H1 (cell line): ENCODE measurements at regions not wholly inside any gene's neighbourhood (a gene's known extent, or its start where the extent isn't known, plus 50 kb on each side); places are given as distances from the start of the nearest gene placed in this dataset.

ENCODE experiments used
- CHD2 ChIP-seq: IDR thresholded peaks from 2 replicates; pipeline ENCODE4 v1.6.1; 2012; ENCODE audit warnings: low read length, improper control_type of control experiment
- HDAC6 ChIP-seq: IDR thresholded peaks from one replicate; pipeline ENCODE4 v1.7.1; 2012; ENCODE audit warnings: low read depth, mild to moderate bottlenecking, inconsistent platforms, low read length, moderate library complexity
- JUND ChIP-seq: IDR thresholded peaks from 2 replicates; pipeline ENCODE4 v1.6.1; 2011; ENCODE audit warnings: mild to moderate bottlenecking, improper control_type of control experiment, low read length
- POLR2AphosphoS5 ChIP-seq: IDR thresholded peaks from 2 replicates; pipeline ENCODE4 v1.6.1; 2011; ENCODE audit warnings: low read depth, low read length
- SIN3A ChIP-seq, 2 experiments: IDR thresholded peaks in 1 of 2; conservative IDR thresholded peaks in 1 of 2; 2 replicates each; pipeline ENCODE4 v1.6.1; 2011 to 2012; ENCODE audit warnings: low read length in 2 of 2, improper control_type of control experiment in 1 of 2, low read depth in 1 of 2, mild to moderate bottlenecking in 1 of 2
- TF ChIP-seq, protein P1 (sequence below): IDR thresholded peaks from 2 replicates; pipeline ENCODE4 v1.6.1; 2011; ENCODE audit warnings: low read depth, mild to moderate bottlenecking, low read length; ENCODE audit not compliant: insufficient read depth
- TF ChIP-seq, protein P2 (sequence below): IDR thresholded peaks from 2 replicates; pipeline ENCODE4 v1.6.1; 2012; ENCODE audit warnings: inconsistent platforms
- TF ChIP-seq, protein P3 (sequence below), 3 experiments: IDR thresholded peaks; 1 replicate in 2 of 3; 2 replicates in 1 of 3; pipeline versions ENCODE4 v1.5.1 to v1.6.1; 2011; ENCODE audit warnings: low read length in 3 of 3, mild to moderate bottlenecking in 3 of 3, inconsistent platforms in 2 of 3, low read depth in 1 of 3, moderate library complexity in 1 of 3; ENCODE audit not compliant: insufficient read depth in 1 of 3; ENCODE audit errors: control extremely low read depth in 1 of 3

DNA sequence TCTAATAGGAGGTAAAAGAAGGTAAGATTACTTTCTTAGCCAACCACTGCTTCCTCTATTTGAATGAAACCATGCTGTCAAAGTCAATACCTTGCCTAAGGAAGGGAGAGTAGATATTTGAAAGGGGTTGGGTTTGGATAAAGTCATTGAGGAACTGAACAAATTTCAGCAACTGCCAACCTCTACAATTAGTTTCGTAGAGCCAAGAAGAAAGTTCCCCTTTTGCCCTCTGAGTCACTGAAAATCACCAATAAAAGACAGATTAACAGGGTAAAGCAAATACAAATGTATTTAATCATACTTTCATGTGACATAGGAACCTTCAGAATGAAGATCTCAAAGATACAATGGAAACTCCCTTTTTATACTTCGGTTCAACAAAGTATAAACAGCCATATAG is 615.7 kb downstream of the GABRG2 start:
- no peak for TF ChIP-seq HDAC6
- TF ChIP-seq, protein P1, sequence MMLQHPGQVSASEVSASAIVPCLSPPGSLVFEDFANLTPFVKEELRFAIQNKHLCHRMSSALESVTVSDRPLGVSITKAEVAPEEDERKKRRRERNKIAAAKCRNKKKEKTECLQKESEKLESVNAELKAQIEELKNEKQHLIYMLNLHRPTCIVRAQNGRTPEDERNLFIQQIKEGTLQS = no peak
- no peak for TF ChIP-seq POLR2AphosphoS5
- no peak for TF ChIP-seq CHD2
- no peak for TF ChIP-seq JUND
- TF ChIP-seq, protein P2, sequence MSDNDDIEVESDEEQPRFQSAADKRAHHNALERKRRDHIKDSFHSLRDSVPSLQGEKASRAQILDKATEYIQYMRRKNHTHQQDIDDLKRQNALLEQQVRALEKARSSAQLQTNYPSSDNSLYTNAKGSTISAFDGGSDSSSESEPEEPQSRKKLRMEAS = no peak
- no peak for TF ChIP-seq SIN3A (conservative IDR thresholded peaks at IDR 0.05 in 1 of 2, IDR thresholded peaks at IDR 0.05 in 1 of 2; ENCODE audit: low read depth in 1 of 2, low read length in 2 of 2)
- TF ChIP-seq, protein P3, sequence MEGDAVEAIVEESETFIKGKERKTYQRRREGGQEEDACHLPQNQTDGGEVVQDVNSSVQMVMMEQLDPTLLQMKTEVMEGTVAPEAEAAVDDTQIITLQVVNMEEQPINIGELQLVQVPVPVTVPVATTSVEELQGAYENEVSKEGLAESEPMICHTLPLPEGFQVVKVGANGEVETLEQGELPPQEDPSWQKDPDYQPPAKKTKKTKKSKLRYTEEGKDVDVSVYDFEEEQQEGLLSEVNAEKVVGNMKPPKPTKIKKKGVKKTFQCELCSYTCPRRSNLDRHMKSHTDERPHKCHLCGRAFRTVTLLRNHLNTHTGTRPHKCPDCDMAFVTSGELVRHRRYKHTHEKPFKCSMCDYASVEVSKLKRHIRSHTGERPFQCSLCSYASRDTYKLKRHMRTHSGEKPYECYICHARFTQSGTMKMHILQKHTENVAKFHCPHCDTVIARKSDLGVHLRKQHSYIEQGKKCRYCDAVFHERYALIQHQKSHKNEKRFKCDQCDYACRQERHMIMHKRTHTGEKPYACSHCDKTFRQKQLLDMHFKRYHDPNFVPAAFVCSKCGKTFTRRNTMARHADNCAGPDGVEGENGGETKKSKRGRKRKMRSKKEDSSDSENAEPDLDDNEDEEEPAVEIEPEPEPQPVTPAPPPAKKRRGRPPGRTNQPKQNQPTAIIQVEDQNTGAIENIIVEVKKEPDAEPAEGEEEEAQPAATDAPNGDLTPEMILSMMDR (IDR thresholded peaks at IDR 0.05; ENCODE audit: control extremely low read depth in 1 of 3, insufficient read depth in 1 of 3, low read depth in 1 of 3, low read length in 3 of 3) = no peak
